Midbrain (tissue), 1 donor: ENCODE measurements at regions not wholly inside any gene's neighbourhood (a gene's known extent, or its start where the extent isn't known, plus 50 kb on each side); places are given as distances from the start of the nearest gene placed in this dataset.

Source experiments
- DNase-seq: peaks from one replicate; lab custom pipeline; 2025; lab: John Stamatoyannopoulos, UW

DNA sequence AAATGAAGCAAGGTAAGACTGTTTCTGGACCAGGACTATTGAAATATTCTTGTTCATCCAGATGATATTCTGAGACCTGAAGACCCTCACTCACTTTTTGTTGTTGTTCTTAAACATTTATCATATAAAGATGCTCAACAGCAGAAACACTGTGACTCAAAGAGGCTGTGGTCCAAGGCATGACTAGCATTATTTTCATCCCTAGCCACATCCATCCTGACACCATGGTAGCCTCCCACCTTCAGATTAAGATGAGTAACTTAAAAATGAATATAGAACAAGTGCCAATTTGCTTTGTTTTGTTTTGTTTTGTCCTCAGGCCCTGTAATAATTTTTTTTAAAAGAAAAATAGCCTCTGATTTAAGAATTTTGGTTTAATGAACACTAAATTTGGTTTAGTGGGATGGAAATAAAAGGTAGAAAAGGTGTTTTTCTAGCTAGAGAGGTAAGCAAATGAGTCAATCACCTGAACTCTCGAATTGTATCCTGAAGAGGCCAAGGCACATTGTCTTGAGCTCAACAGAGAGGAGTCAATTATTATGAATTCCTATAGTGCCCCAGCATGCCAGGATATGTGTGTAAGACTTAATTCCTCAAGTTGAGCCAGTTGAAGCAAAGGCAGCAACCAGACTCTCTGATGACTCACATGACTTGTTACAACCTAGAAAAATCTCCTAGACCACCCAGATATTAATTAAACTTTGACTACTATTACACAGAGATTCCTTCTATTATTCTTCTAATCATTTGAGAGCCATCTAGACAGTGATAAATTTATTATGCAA is 380.1 kb upstream of the TUSC1 start:
- no peak for DNase-seq

DNA sequence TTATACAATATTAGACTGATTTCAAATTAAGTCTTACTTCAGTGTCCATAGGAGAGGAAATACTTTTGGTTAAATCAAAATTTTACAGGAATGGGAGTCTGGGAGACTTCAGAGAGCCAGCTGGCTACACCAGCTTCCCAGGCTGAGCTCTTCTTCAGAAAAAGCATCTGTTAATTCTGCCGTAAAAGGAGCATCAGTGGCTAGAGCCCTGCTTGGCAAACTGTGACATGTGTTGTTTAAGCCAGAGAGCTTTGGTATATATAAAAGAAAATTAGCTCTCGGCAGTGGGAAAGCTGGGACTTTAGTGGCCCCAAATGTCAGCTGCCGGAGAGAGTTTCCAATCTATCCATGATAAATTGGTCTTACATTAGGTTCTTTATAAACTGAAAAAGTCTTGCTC is 378.8 kb upstream of the TUSC1 start:
- no peak for DNase-seq

DNA sequence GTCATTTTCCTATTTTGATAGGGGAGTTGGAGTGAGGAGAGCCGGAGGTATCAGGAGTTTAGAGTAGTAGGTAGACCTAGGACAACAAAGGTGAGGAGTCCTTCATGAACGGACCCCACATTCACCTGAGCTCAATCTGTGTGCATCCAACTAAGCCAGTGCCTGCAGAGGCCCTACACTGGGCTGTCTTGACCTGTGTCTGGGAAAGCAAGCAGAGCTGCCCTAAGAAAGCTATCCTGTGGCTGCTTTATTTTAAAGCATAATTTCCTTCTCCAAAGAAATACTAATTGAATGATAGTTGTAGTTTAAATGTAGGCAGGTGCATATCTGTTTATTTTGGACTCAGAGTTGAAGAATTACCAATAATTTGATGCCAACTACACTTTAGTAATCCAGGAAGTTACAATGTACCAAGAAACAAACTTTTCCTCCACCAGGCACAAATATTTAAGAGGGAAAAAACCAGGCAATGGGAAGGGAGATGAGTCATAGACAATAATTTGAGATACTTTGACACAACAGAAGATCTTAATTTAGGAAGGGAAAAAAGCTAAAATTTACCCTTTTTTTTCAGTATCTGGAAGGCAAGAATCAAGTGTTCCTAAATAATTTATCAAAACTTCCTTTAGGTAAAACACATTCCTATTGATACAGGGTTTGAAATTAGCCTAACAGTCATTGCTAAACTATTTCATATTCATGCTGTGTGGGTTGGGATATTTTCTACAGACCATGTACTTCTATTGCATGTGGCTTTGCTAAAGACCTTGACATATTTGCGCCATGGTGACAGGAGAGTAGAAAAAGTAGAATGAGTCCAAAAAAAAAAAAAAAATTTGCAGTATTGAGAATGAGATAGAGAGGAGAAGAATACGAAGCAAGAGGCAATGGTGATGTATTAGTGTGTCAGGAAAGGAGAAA is 376.6 kb upstream of the TUSC1 start:
- no peak for DNase-seq

- DNase-seq, result no peak
These were observed 375.7 kb upstream of the TUSC1 start for GRCh38 chr9:26053954-26054353.

DNA sequence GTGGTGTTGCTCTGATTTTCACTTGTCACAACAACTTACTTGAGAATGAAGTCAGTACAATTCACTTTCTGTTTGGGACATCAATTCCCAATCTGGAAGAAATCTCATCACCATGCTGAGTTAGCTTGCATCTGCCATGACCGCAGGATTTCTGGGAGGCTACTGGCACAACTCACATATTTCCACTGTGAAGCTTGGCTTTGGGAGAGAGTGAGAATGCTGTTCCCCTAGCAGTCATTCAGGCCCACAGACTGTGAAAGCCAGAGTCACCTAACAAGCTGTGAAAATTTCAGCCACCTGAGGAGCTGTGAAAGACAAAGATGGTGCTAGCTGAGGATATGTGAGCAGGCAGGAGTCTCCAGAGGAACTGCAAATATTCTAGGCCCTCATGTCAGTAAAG is 365.2 kb upstream of the TUSC1 start:
- DNase-seq, result no peak

DNA sequence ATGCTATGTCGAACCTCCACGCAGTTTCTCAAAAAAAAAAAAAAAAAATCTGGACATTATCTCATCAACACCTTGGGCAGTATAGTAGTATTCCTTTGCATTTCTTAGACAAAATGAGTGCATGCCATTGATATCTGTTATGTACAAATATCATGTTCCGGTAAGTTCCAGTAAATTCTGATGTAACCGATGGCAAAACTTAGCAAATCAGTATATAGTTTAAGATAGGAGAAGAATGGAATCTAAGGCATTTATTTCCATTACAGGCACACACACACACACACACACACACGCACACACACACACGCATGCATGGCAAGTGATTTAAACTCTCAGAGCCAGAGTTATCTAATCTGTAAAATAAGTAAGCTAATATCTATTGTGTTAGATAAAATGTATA is 356.5 kb upstream of the TUSC1 start:
- no peak for DNase-seq

GRCh38 chr9:26033336-26033735 is 355.1 kb upstream of the TUSC1 start:
- no peak for DNase-seq

DNA sequence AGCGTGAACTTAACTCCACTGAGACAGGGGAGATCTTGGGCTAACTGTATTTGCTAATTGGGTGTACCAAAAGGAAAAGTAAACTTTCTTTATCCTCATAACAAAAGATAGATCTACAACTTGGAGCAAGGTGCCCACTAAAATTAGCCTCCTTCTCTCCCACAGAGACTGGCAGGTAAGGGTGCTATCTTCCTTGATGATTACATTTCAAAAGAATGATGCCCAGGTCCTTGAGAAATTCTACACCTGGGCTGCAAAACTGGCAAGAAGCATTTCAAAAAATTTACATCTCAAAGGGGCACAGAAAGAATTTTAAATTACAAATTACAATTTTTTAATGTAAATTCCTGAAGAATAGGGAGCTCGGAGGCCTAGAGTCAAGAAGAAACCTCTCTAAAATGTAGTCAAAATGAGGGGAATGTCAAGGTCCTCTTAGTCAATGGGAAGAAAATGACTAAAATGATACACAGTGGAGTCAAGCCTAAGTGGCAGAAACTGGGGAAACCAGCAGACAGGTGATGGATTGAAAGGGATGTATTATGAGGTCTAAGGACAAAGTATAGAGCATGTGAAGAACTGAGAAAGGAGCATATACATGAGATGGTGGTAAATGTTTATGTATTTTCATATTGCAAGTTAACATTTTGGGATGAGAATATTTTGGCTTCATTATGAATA is 348.3 kb upstream of the TUSC1 start:
- no peak for DNase-seq

DNA sequence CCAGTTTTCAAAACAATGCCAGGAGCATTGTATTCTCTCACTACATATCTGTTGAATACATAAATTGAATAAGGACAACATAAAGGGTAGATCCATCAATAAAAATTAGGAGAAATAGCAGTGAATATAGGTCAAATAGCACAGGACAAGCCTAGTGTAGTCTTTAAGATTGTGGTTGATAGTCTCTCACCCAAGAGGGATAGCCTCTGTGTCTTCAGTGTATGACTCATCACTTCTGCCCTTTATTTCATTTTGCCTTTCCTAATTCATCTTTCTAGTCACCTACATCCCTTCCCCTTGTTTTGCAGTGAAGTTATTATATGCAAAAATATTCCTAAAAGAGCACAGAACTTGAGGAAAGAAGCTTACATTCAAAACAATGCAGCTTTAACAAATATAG is 335.0 kb upstream of the TUSC1 start:
- no peak for DNase-seq

DNA sequence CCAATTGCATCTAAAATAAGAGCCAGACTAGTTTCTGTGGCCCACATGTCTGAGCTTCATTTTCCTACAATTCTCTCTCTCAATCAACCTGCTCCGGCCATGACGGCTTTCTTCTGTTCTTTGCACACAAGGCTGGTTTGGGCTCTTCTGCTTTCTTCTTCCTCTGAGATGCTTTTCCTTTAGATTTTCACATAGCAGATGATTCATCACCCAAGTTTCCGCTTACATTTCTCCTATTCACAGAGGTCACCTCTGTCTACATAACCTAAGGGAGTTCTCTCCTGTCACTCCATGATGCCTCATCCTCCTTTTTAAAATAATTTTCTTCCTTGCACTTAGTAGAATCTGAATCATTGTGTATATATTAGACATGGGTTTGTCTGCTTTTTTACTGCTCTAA is 334.6 kb upstream of the TUSC1 start:
- DNase-seq, result no peak

- DNase-seq, result no peak
These were observed 316.4 kb upstream of the TUSC1 start for GRCh38 chr9:25994605-25995004.

DNA sequence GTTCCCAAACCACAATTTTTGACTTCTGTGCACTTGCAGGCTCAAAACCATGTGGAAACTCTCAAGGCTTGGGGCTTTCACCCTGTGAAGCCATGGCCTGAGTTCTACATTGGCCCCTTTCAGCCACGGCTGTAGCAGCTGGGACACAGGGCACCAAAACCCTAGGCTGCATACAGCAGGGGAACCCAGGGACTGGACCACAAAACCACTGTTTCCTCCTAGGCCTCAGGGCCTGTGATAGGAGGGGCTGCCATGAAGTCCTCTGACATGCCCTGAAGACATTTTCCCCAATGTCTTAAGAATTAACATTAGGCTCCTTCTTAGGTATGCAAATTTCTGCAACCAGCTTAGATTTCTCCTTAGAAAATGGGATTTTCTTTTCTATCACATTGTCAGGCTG is 312.1 kb upstream of the TUSC1 start:
- DNase-seq, result no peak

GRCh38 chr9:25975667-25976066 is 297.4 kb upstream of the TUSC1 start:
- DNase-seq, result no peak

GRCh38 chr9:25964239-25964638 is 286.0 kb upstream of the TUSC1 start:
- peak; percentile 11 for DNase-seq

- DNase-seq, result no peak
These were observed 281.9 kb upstream of the TUSC1 start for GRCh38 chr9:25960178-25960577.

DNA sequence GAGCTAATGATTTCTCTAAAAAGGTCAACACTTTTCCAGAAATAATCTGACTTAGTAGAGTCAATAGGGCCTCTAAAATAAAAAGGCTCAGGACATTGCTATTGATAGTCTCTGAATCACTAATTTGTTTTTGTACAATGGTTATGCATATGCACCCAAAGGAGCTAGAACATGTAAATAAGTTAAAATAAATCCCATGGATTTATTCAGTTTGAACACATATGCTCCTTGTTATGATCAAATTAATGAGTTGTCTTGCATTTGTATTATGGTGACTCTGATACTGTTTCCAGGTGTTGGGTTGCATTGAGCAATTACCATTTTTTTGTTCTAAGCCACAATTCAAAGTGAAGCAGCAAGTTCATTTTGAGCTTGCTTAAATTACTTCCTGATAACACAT is 276.0 kb upstream of the TUSC1 start:
- no peak for DNase-seq

DNA sequence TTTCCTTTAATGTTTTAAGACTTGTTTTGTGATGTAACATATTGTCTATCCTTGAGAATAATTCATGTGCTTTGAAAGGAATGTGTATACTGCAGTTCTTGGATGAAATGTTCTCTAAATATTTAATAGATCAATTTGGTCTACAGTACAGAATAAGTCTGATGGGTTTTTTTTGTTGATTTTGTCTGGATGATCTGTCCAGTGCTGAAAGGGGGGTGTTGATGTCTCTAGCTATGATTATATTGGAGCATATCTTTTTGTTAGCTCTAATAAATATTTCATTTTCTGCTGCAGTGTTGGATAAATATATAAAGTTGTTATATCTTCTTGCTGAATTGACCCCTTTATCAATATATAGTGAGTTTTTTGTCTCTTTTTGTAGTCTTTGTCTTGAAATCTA is 269.9 kb upstream of the TUSC1 start:
- DNase-seq, result no peak

GRCh38 chr9:25939126-25939525 is 260.9 kb upstream of the TUSC1 start:
- no peak for DNase-seq

DNA sequence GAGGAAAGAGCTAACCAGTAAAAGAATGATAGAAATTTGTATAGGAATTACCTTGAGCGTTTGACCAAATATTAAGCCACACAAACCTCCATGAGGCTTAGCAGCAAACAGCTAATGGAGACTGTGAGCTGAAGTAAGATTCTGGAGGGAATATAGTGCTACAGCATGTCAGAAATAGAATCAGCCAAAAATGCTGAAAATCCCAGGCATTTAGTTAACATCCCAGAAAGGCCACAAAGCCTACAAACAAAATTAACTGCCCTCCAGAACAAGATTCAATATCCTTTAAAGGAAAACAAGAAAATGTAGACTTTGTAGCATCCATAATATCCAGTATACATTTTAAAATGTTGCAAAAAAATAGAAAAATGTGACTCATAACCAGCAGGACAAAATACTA is 257.8 kb upstream of the TUSC1 start:
- DNase-seq, result no peak

DNA sequence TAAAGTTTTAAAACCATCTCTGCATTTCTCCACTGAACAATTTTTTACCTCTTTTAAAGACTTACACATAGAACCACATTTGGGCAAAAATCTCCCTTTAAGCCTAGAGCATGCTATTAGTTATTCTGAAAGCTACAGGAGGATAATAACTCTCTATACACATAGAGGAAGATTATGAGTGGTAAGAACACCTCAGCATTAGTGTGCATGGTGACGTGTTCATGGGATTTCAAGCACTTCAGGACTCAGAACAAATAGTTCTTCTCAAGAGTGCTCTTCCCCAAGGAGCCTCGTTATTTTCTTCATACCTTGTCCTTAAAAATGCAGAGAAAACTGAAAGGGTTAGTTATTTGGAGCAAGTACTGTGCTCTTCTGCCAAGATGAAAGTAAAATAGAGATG is 256.9 kb upstream of the TUSC1 start:
- no peak for DNase-seq

DNA sequence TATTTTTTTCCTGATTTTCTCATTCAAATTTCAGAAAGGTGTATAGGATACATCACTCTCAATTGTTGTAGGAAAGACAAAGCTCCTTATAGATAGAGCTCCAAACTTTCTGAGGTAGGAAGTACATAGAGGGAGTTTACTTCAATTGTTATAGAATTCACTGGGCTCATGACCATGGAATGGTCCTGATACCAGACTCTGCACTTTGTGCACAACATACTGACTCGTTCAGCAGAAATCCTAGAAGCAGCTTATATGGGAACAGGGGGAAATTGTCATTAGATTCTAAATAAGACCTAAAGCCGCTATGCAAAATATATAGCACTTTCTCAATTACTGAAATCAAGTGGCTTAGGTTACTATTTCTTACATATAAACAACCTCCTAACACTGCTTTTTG is 240.5 kb upstream of the TUSC1 start:
- no peak for DNase-seq

- DNase-seq, result no peak
These were observed 239.6 kb upstream of the TUSC1 start for GRCh38 chr9:25917731-25918362.
